GM13976 (cell line): ENCODE measurements at regions not wholly inside any gene's neighbourhood (a gene's known extent, or its start where the extent isn't known, plus 50 kb on each side); places are given as distances from the start of the nearest gene placed in this dataset.

ENCODE experiments used
- DNase-seq: peaks from one replicate; pipeline ENCODE4 v3.0.0; 2012; ENCODE audit warnings: low spot score
- CTCF ChIP-seq: IDR thresholded peaks from 2 replicates; pipeline ENCODE4 v1.5.1; 2012; ENCODE audit warnings: borderline replicate concordance, mild to moderate bottlenecking; ENCODE audit not compliant: insufficient read depth; ENCODE audit errors: extremely low read depth, missing control alignments, control extremely low read depth
- in situ Hi-C: fragments of 300-500 bp; cut with MboI; formaldehyde crosslinking; loops from one replicate; pipeline ENCODE4 v1.12.0; 2022; ENCODE audit warnings: low sequenced_read_pairs, mixed read lengths, inconsistent platforms; ENCODE audit not compliant: unreplicated experiment

GRCh38 chr21:35583566-35584216, 476.6 kb downstream of the SETD4 start:
- in situ Hi-C loops: no loop called here
- TF ChIP-seq CTCF: no peak
- no peak for DNase-seq

GRCh38 chr21:35582731-35583130, 477.6 kb downstream of the SETD4 start:
- DNase-seq: no peak
- TF ChIP-seq CTCF: no peak
- in situ Hi-C loops: no loop called here

GRCh38 chr21:35581640-35582039, 478.7 kb downstream of the SETD4 start:
- no peak for TF ChIP-seq CTCF
- DNase-seq: no peak
- in situ Hi-C loops: no loop called here

DNA sequence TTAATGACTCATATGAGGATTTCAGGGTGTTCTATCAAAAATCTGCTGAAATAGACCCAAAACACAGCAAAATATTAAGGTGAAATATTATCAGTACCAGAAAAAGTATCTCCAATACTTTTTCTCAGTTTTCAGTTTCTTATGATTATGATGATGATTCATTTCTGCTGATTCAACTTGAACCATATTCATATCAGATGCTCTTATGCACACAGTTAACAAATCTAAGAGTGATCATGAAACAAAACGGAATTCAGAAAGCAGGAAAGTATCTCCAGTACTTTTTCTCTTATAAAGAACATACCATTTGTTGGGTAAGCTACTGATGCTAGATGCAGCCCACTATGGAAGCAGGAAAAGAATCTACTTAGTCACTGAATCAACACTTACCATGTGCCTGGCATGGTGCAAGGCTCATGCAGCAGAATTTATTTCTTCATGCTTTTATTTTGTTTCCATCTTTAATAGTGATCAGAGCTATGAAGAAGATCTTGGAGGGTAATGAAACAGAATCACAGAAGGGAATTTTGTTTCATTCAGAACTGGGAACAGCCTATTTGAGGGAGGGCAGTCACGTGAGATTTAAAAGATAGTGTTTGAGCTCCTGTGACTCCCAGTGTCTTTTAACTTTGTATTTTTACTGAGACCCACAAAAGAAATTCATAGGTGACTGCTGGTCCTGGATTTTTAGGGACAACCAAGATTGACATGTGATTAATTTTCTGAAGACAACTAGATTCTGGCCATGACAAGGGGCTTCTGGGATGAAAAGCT, 480.6 kb downstream of the SETD4 start:
- TF ChIP-seq CTCF: no peak
- in situ Hi-C loops: no loop called here

GRCh38 chr21:35578831-35579471, 481.4 kb downstream of the SETD4 start:
- no peak for DNase-seq
- TF ChIP-seq CTCF: no peak
- in situ Hi-C loops: no loop called here

More for the DNA sequence above, 480.6 kb downstream of the SETD4 start:
- no peak for DNase-seq

GRCh38 chr21:35578347-35578782, 482.0 kb downstream of the SETD4 start:
- no peak for DNase-seq
- TF ChIP-seq CTCF: no peak
- in situ Hi-C loops: no loop called here
